ACC112 (cell line): ENCODE measurements at regions not wholly inside any gene's neighbourhood (a gene's known extent, or its start where the extent isn't known, plus 50 kb on each side); places are given as distances from the start of the nearest gene placed in this dataset.

ENCODE experiments used
- H2AFZ ChIP-seq: fragments of 200-600 bp; sonication (generic); one replicate; pipeline ENCODE4 v1.6.0; 2017; ENCODE audit warnings: antibody characterized with exemption, low read length; ENCODE audit not compliant: unreplicated experiment
- H3K27ac ChIP-seq: fragments of 200-600 bp; sonication (generic); 2 replicates; pipeline ENCODE4 v1.5.1; 2014; ENCODE audit warnings: low read depth, mild to moderate bottlenecking, antibody characterized with exemption, low read length, moderate library complexity
- H3K27me3 ChIP-seq: fragments of 200-600 bp; sonication (generic); 2 replicates; pipeline ENCODE4 v1.6.1; 2014; ENCODE audit warnings: mild to moderate bottlenecking, antibody characterized with exemption, low read length, moderate library complexity, mixed read lengths; ENCODE audit not compliant: insufficient read depth
- H3K36me3 ChIP-seq: fragments of 200-600 bp; sonication (generic); 2 replicates; pipeline ENCODE4 v1.6.1; 2016; ENCODE audit warnings: mild to moderate bottlenecking, antibody characterized with exemption, low read length, moderate library complexity, mixed read lengths; ENCODE audit not compliant: insufficient read depth
- H3K4me1 ChIP-seq: fragments of 200-600 bp; sonication (generic); one replicate; pipeline ENCODE4 v1.6.1; 2016; ENCODE audit warnings: low read length, mixed read lengths; ENCODE audit not compliant: insufficient read depth, unreplicated experiment, control insufficient read depth
- H3K4me3 ChIP-seq: fragments of 200-600 bp; sonication (generic); 2 replicates; pipeline ENCODE4 v1.5.1; 2014; ENCODE audit warnings: mild to moderate bottlenecking, low read depth, low read length
- H3K79me2 ChIP-seq: fragments of 200-600 bp; sonication (generic); one replicate; pipeline ENCODE4 v1.6.0; 2016; ENCODE audit warnings: low read length; ENCODE audit not compliant: control insufficient read depth, unreplicated experiment, insufficient read depth

DNA sequence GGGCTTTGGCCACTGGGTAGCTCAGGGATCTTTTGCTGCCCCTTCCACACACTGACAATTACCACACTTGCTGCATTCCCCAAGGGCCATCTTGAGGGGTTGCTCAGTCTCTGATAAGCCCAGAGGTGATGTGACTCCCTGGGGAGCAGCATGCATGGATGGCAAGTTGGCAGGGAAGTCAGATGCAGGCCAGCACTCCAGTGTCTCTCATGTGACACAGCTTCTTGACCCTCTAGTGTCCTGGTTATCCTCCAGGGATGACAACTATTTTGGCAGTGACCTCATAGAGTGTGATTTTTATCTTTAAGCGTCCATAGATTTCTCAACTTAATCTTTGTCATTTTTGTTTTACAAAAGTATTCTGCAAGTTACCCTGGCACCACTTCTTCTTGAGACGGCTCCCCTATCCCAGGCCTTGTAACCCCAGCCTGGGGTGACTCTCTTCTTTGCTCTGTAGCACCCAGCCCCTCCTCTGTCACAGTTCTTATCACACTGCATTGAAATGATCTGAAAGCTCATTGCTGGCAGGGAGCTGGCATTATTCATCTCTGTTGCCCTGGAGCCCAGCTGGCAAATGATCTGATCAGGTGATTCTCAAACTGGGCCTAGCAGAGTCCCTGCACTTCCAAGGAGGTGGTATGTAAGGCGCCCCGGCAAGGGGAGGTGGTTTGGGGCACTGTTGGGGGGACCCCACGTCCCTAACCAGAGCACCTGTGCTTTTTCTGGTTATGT lies 72.6 kb downstream of the TENT5C start:
- no peak overlapping the region for H3K27ac ChIP-seq

GRCh38 chr1:117679299-117679698 lies 73.5 kb downstream of the TENT5C start:
- Histone ChIP-seq H2AFZ (no peak overlapping the region), H3K27ac (no peak overlapping the region), H3K4me1 (peaks cover 9% of the 10 kb centered on the region), H3K36me3 (no peaks in the 10 kb centered on the region), H3K4me3 (no peak overlapping the region), H3K27me3 (no peaks in the 10 kb centered on the region; the same call in 1 of the 2 replicates), H3K79me2 (no peaks in the 10 kb centered on the region)

More for the DNA sequence above, 72.6 kb downstream of the TENT5C start:
- Histone ChIP-seq H3K27me3 (no peaks in the 10 kb centered on the region; the same call in 1 of the 2 replicates), H3K4me3 (no peak overlapping the region), H3K4me1 (peaks cover 17% of the 10 kb centered on the region), H2AFZ (no peak overlapping the region), H3K36me3 (no peaks in the 10 kb centered on the region), H3K79me2 (no peaks in the 10 kb centered on the region)

- no peak overlapping the region for H2AFZ ChIP-seq
- no peak overlapping the region for H3K27ac ChIP-seq
- H3K27me3 ChIP-seq: no peaks in the 10 kb centered on the region
- peaks cover 8% of the 10 kb centered on the region for H3K4me1 ChIP-seq
- H3K36me3 ChIP-seq: no peaks in the 10 kb centered on the region
- H3K4me3 ChIP-seq: no peak overlapping the region
- H3K79me2 ChIP-seq: no peaks in the 10 kb centered on the region
Observed at GRCh38 chr1:117679868-117680267, 74.0 kb downstream of the TENT5C start.

- no peak overlapping the region for H3K27ac ChIP-seq
- peaks cover 8% of the 10 kb centered on the region for H3K4me1 ChIP-seq
- H3K36me3 ChIP-seq: no peaks in the 10 kb centered on the region
- no peaks in the 10 kb centered on the region for H3K79me2 ChIP-seq
- no peak overlapping the region for H2AFZ ChIP-seq
- H3K4me3 ChIP-seq: no peak overlapping the region
- no peaks in the 10 kb centered on the region for H3K27me3 ChIP-seq
Observed at GRCh38 chr1:117680316-117681002, 74.6 kb downstream of the TENT5C start.

GRCh38 chr1:117681093-117681900 lies 75.4 kb downstream of the TENT5C start:
- peaks cover 10% of the 10 kb centered on the region for H3K4me1 ChIP-seq
- H3K79me2 ChIP-seq: no peaks in the 10 kb centered on the region
- no peak overlapping the region for H2AFZ ChIP-seq
- no peaks in the 10 kb centered on the region for H3K36me3 ChIP-seq
- no peaks in the 10 kb centered on the region for H3K27me3 ChIP-seq
- no peak overlapping the region for H3K4me3 ChIP-seq
- H3K27ac ChIP-seq: no peak overlapping the region

DNA sequence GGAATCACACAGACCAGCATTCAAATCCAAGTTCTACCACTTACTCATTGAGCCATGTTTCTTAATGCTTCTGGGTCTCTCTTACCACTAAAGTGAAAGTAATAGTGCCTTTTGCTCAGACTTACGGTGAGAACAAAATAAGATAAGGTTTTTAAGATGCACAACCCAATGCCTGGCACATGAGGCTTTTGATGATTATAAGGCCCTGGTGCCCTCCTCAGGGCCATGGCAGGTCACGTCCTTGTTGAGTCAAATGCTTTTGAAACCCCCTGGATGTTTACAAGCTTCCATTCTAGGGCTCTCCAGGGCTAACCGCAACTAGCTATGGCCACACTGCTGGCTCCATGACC lies 76.0 kb downstream of the TENT5C start:
- Histone ChIP-seq H3K27me3 (no peaks in the 10 kb centered on the region), H2AFZ (no peak overlapping the region), H3K79me2 (no peaks in the 10 kb centered on the region), H3K27ac (no peak overlapping the region), H3K36me3 (no peaks in the 10 kb centered on the region), H3K4me1 (peaks cover 16% of the 10 kb centered on the region), H3K4me3 (no peak overlapping the region)

DNA sequence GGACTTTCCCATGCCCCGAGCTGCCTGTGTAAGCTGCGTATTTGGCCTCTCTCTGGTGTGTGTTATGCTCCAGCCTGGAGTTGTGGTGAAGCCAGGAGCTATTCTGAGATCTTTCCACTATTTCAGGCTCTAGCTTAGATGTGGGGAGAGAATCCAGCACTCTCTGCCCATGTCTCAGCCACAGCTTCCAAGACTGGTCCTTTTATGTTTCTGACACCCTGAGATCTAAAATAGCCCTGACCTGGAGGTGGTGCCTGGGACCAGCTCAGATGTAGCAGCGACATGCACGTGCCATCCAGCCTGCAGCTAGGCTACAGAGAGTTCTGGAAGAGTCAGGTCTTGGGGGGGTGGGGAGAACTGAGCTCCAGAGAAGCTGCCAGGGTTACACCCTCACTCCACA lies 76.5 kb downstream of the TENT5C start:
- H3K36me3 ChIP-seq: no peaks in the 10 kb centered on the region
- H3K4me3 ChIP-seq: no peak overlapping the region
- H3K27me3 ChIP-seq: no peaks in the 10 kb centered on the region
- H2AFZ ChIP-seq: no peak overlapping the region
- H3K27ac ChIP-seq: no peak overlapping the region
- no peaks in the 10 kb centered on the region for H3K79me2 ChIP-seq
- H3K4me1 ChIP-seq: peaks cover 20% of the 10 kb centered on the region

DNA sequence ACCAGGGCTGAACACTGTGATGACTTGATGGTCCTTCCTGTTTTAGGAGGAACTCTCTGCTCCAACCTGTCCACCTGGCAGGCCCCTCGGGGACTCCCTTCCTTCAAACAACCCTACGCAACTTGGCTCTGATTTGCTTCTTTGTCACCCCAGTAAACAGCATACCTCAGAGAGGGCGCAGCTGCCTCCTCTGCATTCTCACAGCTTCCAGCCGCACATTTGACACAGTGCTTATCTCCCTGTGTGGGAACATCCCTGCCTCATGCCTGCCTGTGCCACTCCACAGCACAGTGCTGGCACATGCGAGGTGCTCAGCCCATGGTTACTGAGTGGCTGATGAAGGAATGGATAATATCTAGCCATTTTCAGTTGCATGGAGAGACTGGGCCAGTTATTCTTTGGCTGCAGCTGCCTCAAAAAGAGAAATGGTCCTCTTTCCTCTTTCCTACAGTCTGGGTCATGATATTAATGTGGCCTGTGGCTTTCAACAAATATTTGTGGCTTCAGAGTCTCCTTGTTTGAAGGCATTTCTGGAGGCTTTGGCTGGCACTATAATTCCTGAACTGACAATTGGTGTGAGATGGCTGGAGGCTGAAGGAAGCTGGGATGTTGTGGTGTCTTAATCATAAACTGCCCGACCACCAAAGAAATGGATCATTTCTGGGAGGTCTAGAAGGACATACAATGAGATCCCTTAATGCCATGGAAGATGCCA lies 77.9 kb downstream of the TENT5C start:
- no peak overlapping the region for H3K27ac ChIP-seq
- H3K4me1 ChIP-seq: peaks cover 13% of the 10 kb centered on the region
- no peaks in the 10 kb centered on the region for H3K36me3 ChIP-seq
- H2AFZ ChIP-seq: no peak overlapping the region
- no peaks in the 10 kb centered on the region; the same call in 1 of the 2 replicates for H3K27me3 ChIP-seq
- H3K4me3 ChIP-seq: no peak overlapping the region
- H3K79me2 ChIP-seq: no peaks in the 10 kb centered on the region

DNA sequence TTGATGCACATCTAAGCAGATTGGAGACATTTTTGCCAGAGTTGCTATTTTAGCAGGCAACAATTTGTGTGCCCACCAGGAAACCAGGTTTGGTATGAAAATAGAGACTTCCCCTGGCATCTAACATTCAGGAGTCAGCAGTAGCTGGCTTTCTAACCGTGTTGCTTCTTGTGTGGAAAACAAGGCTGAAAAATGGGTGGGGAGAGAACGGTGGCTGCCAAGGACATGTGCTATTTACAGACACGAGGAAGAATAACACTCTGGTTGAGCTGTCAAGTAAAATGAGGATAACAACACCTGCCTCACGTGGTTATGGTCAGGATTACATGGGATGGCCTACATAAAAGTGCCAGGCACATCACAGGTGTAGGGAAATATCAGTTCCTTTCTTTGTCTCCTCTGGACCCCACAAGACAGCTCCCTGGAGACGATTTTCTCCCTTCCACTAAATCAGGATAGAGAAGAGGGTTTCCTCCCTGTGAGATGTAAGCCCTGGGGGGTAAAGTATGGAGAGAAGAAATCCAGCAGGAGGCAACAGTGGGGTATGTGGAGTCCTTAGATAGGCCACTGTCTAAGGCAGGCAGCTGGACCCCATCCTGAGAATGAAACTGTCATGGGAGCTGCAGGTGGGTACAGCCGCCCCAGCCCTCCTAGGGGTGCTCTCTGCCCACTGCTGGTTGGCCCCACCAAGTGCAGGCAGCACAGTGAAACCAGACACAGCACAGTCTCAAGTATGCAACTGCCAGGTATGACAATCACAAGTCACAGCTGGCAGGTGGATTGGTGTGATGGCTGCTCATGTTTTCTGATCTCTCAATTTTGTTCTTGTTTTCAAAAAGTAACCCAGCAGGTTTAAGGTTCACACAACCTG lies 80.3 kb downstream of the TENT5C start:
- Histone ChIP-seq H3K27ac (no peak overlapping the region), H3K79me2 (no peaks in the 10 kb centered on the region), H2AFZ (no peak overlapping the region), H3K27me3 (peaks cover 13% of the 10 kb centered on the region), H3K4me3 (no peak overlapping the region), H3K4me1 (peaks cover 13% of the 10 kb centered on the region), H3K36me3 (no peaks in the 10 kb centered on the region)
